ENCODE measurements at regions not wholly inside any gene's neighbourhood (a gene's known extent, or its start where the extent isn't known, plus 50 kb on each side); places are given as distances from the start of the nearest gene placed in this dataset.

DNA sequence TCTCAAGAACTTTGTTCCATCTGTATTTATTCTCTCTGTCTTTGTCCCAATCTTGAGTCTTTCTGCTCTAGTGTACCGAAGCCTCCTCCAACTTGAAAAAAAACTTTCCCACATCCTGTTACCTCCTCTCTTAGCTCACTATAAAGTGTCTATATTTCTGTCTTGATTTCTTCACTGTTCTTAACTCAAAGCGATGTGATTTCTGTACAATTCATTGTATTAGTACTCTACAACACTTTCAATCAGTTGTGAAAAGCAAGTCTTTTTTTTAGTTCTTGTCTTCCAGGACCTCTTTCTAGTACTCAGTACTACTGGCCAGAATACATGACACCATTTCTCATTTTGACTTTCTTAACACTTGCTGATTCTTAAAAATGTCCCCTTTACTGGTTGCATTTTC is 353.5 kb upstream of the SATB1 start:
- in situ Hi-C loops (cut with MboI; ENCODE audit: low sequenced_read_pairs) = no loop called here

DNA sequence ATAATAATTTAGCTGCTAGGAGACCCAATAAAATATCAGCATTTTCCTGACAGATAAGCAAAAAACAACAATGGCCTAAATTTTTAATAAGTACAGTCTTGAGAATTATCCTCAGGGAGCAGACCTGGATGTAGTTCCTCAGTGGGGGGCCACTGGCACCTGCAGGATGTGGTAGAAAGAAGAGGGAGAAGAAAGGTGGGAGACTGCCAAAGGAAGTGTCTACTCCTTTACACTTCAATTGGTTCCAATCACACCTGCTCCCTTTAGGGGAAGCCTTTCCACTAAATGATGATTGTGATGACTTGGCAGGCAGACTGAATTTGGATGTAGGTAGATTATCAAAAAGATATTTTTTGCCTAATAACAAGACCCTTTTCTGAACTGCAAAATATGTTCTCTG is 353.0 kb upstream of the SATB1 start:
- in situ Hi-C loops (cut with MboI; ENCODE audit: low sequenced_read_pairs) = no loop called here

DNA sequence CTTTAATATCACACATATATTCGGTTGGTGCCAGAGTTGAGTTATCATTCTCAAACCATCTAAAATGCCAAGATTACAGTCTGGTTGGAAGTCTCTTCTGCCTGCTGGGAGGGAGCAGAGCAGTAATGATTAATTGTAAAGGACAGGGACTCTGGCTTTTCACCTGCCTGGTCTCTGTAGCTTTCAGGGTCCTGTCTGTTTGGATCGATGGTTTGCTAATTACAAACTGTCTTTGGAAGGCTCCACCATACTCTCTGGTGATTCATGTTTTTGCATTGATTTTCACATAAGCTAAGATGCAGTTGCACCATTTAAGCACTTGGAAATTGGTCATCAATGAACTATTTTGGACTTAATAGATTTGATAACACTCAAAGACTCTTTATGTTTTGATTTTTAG is 350.4 kb upstream of the SATB1 start:
- in situ Hi-C loops (cut with MboI; ENCODE audit: low sequenced_read_pairs) = no loop called here

DNA sequence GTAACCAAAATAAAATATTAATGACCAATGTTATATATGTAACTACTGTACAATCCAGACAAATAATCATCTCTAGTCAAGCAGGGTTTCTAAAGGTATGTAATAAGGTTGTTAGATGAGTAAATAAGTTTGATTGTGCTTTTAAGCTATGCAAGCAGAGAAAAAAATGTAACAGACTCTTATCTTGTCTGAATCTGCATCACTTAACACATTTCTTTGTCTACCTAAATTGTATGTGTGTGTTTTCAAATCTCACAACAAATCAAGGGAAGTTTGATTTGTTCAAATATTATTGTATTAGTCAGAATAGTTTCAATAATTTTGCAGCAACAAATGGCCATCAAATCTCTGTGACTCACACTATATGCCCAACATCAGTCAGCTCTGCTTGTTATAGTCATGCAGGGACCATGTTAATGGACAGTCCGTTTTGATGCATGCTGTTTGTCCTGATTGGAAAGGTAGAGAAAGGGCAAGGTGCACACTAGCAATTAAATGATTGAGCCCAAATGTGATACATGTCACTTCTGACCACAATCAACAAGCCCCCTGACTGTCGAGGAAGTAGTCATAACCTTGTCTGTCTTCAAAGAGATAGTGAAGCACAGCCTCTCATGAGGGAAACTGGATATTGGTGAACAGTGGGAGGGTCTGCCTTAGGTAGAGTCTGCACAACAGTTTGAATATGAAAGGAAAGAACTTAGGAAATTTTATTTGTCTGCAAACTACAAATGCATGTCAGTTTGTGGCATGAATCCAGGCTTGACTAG is 349.4 kb upstream of the SATB1 start:
- in situ Hi-C loops (cut with MboI; ENCODE audit: low sequenced_read_pairs) = loop anchor here (25.0 kb wide), 1 partner anchor 337 kb away; the partner anchor contains the start of gene SATB1

DNA sequence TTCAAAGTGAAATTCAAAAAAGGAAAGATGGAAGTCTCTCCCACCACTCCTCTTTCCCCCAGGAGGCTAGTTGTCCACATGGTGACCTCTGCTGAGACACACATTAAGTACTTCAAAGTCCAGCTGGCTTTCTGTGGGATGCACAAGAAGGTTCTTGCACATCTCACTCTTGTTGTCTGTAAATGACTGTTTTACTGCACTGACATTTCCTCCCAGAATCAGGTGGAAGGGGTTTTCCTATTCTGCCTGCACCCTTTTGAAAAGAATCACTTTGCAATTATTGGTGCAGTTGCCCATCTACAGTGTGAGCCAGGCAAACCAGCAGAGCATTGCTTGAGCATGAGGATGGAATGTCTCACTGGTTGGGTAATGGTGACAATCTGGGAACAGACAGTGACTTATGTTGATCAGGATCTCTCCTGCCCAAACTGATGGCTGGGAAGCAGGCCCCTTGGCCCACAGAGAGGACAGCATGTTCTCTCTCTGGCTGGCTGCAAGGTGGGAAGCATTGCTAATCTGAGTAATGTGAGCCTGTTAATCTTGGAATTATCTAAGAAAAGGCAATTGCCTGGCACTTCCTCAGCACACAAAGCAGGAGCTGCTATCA is 347.7 kb upstream of the SATB1 start:
- in situ Hi-C loops (cut with MboI; ENCODE audit: low sequenced_read_pairs) = loop anchor here (25.0 kb wide), 1 partner anchor 336 kb away; the partner anchor contains the start of gene SATB1

DNA sequence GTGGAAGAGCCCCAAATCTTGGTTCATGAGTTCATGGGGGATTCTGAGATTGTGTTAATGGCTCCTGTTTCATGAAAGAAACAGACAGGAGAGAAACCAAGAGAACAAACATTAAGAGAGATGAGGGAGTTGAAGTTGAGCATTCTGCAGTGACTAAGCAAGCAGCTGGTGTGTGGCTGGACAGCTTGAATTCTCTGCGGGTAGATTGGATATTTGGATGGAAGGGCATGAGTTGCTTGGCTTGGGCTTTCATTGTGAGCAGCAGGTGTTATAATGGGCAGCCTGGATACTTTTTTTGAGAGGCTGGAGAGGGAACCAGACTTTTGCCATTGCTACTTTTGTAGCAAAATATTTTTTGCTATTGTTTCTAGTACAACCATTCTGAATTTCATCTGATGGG is 346.8 kb upstream of the SATB1 start:
- in situ Hi-C loops (cut with MboI; ENCODE audit: low sequenced_read_pairs) = loop anchor here (25.0 kb wide), 1 partner anchor 335 kb away; the partner anchor contains the start of gene SATB1

DNA sequence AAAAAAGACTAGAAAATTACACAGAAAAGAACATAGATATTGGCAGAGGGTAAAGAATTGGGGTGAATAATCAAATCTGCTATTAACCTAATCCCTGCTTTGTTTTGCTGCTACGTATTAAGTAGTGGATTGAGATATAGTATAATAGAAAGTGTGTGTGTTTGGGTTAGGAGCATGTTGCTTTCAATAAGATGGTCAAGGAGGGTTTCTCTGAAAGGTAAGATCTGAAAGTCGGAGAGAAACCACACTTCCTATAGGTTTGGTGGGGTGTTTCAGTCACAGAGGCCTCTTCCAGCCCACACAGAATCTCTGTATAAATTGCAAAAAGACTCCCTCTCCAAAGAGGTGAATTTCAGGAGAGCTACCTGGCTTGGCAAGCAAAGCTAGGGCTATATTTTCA is 345.7 kb upstream of the SATB1 start:
- in situ Hi-C loops (cut with MboI; ENCODE audit: low sequenced_read_pairs) = loop anchor here (25.0 kb wide), 1 partner anchor 333 kb away; the partner anchor contains the start of gene SATB1

DNA sequence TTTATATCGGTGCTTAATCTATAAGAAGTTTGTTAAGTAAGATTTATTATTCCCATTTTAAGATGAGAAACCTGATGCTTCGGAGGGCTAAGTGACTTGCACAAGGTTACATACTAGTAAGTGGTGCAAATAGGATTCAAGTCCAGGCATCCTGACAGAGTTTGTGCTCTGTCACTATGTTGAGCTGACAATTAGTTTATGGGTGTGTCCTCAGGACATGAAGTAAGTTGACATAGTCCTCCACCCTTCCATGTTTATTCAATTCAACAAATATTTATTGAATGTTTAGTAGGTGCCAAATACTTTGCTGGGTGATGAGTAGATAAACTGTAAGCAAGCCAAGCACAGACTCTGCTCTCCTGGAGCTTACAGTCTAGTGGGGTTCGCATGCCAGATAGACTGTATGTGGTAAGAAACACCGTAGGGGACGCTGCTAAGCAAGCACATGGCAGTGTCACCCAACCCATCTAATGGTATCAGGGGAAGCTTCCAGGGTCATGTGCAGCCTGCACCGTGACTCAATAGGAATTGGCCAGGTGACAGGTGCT is 342.7 kb upstream of the SATB1 start:
- in situ Hi-C loops (cut with MboI; ENCODE audit: low sequenced_read_pairs) = loop anchor here (25.0 kb wide), 1 partner anchor 331 kb away; the partner anchor contains the start of gene SATB1

DNA sequence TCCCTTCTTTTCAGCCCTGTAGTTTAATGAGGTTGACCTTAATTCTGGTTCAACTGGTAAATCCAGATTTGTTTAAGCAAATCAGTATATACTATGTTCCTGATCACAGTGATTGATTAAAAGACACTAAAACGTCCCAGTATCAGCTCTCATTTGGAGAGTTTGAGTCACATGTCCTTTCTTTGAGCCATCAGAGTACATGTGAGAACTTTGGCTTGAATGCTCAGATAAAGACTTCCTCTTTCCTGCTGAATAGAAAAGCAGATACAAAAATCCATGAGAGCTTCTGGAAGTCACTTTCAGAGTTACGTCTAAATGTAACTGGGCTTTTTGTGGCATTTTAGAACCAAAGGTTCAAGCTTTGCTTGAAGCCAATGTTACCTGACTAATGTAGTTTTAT is 341.8 kb upstream of the SATB1 start:
- in situ Hi-C loops (cut with MboI; ENCODE audit: low sequenced_read_pairs) = loop anchor here (25.0 kb wide), 1 partner anchor 330 kb away; the partner anchor contains the start of gene SATB1

DNA sequence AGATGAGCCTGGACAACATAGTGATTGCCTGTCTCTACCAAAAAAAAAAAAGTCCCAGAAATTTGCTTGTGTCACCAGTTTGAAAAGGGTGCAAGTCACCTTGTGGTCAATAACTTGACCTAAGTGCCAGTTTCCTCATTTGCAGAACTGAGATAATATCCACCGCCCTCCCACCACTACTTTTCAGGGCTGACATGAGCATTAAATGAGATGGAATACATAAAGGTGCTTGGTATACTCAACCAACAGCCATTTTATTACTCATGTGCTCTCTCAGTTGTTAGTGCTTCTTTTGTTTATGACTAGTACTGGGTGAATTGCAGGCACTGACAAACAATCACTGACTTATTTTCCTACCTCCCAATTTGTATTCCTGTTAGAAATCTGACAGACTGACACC is 340.5 kb upstream of the SATB1 start:
- in situ Hi-C loops (cut with MboI; ENCODE audit: low sequenced_read_pairs) = loop anchor here (25.0 kb wide), 1 partner anchor 328 kb away; the partner anchor contains the start of gene SATB1

DNA sequence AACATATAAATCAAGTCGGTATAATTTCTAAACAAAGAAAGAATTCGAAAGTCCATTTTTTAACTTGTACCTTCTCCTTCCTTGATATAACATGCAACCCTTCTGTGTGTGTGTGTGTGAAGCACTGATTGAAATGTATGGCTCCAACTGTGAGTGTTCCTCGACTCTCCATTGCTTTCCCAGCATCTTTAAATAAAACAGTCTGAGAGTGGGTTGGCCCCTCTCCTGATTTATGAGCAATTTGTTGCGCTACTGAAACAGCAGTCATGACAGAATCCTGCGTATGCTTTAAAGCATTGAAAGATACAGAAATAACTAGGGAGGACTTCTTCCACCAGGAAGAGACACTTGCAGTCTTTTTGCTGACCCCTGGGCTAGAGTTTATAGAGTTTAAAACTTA is 340.0 kb upstream of the SATB1 start:
- in situ Hi-C loops (cut with MboI; ENCODE audit: low sequenced_read_pairs) = loop anchor here (25.0 kb wide), 1 partner anchor 328 kb away; the partner anchor contains the start of gene SATB1

DNA sequence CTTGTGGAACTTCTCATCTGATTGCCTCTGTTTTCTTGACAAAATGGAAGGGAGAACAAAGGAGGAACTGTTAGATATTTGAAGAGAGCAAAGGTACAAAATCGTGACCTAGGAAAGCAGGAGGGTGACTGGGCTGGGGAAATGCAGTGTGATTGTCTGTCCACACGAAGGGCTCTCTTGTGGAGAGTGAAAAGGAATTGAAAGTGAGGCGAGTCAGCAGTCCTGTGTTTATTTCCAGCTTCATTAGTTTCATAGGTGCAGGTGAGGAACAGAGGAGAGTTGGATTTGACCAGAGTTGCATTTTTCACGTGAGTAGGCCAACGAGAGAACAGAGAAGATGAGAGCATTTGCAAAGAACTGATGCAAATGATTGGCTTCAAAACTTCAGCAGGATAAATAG is 336.4 kb upstream of the SATB1 start:
- in situ Hi-C loops (cut with MboI; ENCODE audit: low sequenced_read_pairs) = loop anchor here (25.0 kb wide), 1 partner anchor 324 kb away; the partner anchor contains the start of gene SATB1

DNA sequence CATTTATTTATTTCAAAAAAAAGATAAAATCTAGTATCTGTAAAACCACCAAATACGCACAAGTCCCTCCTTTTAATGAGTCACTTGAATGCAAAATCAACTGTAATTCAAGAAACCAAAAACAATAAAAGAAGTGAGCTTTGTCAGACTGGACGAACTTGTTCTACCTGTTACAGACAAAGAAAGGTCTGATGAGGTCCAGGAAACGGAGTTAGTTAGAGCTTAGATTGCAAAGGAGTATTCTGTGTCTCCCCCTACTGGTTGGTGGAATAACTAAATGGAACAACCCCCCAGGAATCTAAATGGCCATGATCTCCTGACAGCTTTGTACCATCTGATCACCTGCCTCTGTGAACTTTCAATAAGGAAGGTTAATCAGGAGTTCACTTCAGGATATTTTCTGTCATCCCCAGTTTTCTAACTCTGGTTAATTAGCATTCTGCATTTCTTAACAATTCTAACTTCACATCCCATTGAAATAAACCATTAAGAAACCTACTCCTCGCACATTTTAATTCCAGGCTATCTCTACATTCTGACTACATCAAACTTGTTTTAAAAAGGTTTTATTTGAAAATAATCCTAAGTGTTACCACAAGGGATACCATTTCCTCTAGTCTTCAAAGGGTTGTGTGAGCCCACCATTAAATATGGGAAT is 333.0 kb upstream of the SATB1 start:
- in situ Hi-C loops (cut with MboI; ENCODE audit: low sequenced_read_pairs) = loop anchor here (25.0 kb wide), 1 partner anchor 321 kb away; the partner anchor contains the start of gene SATB1

DNA sequence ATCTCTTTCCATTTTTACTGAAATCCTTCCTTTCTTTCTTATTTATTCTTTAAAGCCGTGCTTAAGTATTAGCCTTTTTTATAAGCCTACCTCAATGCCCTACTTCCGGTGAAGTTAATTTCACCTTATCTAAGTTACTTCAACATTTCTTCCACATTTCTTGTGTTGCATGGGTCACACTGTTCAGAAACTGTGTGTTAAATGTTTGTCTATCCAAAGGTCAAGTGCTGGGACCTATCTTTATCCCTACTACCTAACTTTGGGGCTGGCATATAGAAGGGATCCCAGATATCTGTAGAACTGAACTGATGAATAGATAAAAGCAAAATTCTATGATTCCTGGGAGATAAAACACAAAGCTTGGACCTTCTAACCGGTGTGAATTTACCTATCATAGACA is 332.3 kb upstream of the SATB1 start:
- in situ Hi-C loops (cut with MboI; ENCODE audit: low sequenced_read_pairs) = loop anchor here (25.0 kb wide), 1 partner anchor 320 kb away; the partner anchor contains the start of gene SATB1

DNA sequence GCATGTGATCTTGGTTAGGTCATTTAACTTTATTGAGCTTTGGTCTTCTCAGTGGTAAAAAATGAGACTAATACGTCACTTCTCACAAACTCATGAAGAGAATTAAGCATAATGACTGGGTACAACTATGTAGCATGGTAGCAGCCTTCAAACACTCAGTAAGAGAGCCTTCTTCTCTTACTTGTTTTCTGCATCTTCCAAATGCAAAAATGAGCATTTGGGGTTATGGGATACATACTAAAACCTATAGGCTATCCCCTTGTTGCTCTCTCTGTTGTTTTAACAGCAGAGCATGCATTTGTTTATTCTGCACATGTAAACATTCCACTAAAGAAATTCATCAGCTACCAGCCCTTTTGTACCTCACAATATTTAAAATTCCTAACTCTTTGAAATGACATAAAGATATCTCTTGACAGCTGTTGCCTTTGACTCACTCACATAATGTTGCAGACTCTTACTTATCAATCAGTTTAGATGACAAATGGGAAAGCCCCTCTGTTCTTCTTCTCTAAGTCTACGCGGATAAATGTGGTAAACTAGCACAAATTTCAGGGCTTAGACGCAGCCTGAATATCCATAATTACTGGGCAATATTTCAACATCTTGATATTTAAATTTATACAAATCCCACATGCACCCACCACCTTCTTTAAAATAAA is 327.3 kb upstream of the SATB1 start:
- in situ Hi-C loops (cut with MboI; ENCODE audit: low sequenced_read_pairs) = loop anchor here (25.0 kb wide), 1 partner anchor 315 kb away; the partner anchor contains the start of gene SATB1

DNA sequence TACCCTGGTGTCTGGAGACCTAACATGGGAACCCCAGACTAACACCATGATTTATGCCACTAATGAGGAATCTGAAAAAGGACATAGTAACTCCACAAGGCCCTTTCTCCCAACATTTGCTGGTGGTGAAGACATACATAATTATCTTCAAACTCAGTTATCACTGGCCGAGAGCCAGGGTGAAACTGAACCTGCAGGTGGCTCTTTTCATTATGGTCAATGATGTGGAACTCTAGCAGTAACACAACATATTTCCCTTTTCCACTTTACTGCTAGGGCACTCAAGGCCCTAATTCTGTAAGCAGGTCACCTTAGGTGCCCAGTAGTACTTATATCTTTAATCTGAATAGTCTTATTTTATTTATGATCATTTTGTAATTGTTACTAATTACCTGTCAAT is 326.4 kb upstream of the SATB1 start:
- in situ Hi-C loops (cut with MboI; ENCODE audit: low sequenced_read_pairs) = loop anchor here (25.0 kb wide), 1 partner anchor 314 kb away; the partner anchor contains the start of gene SATB1

DNA sequence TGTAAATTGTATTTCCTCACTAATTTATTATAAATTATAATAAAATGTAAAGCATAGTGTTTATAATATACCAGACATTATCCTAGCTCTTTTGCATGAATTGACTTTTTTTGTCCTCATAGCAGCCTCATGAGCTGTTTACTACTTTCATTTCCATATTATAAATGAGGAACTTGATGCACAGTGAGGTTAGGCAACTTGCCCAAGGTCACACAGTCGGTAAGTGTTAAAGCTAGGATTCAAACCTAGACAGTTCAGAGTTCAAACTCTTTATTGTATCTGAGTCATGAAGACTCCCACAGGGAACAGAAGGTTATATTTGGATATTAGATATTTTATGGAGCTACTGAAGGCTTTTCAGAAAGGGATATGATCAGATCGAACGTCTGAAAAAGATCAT is 322.2 kb upstream of the SATB1 start:
- in situ Hi-C loops (cut with MboI; ENCODE audit: low sequenced_read_pairs) = no loop called here

DNA sequence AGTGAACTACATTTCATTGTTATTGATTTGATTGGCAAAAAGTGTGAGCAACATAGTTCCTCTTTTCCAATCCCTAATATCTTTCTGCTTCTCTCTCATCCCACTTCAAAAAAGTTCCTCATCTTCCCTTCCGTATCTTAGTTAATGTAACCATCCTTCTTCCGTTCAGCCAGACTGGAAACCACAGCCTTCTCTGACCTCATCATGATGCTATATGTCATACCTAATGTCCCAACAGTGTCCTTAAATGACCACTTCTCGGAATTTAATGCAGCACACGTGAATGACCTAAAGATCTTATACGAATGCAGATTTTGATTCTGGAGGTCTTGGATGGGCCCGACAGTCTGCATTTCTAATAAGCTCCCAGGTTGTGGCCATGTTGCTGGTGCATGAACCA is 320.3 kb upstream of the SATB1 start:
- in situ Hi-C loops (cut with MboI; ENCODE audit: low sequenced_read_pairs) = no loop called here

DNA sequence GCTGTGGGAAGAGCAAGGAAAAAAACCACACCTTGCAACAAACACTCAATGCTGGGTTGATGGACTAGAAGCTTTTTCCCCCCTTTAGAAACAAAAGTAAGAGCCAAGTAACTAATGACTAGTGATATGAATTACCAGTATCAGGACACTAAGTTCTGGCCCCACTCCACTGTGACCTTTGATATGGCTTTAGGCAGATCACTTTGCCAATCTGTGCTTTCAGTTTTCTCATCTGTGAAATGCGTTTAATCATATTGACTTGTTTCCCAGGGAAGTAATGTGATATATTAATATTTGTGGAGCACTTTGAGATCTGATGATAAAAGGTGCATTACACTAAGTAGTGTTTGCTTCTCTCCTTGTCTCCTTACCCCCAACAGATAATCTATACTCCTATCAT is 319.3 kb upstream of the SATB1 start:
- in situ Hi-C loops (cut with MboI; ENCODE audit: low sequenced_read_pairs) = no loop called here

DNA sequence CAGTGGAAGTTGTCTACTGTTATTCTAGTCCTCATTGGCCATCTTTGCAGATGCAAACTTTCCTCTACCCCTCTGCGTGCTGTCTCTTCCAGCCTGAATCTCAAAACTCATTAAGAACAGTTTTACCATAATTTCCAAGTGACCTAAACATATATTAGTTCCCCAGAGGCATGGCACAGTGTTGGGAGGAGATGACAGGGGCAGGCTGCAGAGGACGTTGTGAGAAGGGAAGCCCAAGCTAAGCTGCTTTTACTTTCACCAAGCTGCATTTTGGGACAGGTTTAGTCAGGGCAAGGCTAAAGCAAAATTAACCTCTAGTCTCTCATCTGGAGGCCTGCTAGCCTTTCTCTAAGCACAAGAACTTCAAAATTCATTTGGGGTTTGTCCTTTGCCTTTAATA is 318.6 kb upstream of the SATB1 start:
- in situ Hi-C loops (cut with MboI; ENCODE audit: low sequenced_read_pairs) = no loop called here

Data from HL-60/S4 treated with retinoic acid at 250 ng/mL for 4 days and 3 days (cell line).